Lower leg skin (tissue), 4 donors: ENCODE measurements at regions not wholly inside any gene's neighbourhood (a gene's known extent, or its start where the extent isn't known, plus 50 kb on each side); places are given as distances from the start of the nearest gene placed in this dataset.

Experiments
- DNase-seq, 2 donors: peaks; one replicate each; pipeline ENCODE4 v3.0.0-alpha.2; 2019; ENCODE audit warnings: low spot score in 2 of 2
- H3K4me3 ChIP-seq: fragments of 200-600 bp; sonication (generic); 2 replicates; pipeline ENCODE4 v1.5.1; 2017; ENCODE audit warnings: mild to moderate bottlenecking, low read depth; ENCODE audit not compliant: poor library complexity, severe bottlenecking
- POLR2A ChIP-seq, 2 donors: fragments of 450-650 bp; IDR thresholded peaks; one replicate each; pipeline ENCODE4 v1.6.1; 2016 to 2017; ENCODE audit warnings: antibody characterized with exemption in 2 of 2, mild to moderate bottlenecking in 1 of 2, moderate library complexity in 1 of 2
- WGBS, 2 donors: methylation state at CpG; one replicate each; pipeline ENCODE4 v1.1.5; 2018; 5-methylcytosine and 5-hydroxymethylcytosine counted together
- intact Hi-C: fragments of 100-400 bp; cut with DNase I; formaldehyde crosslinking; loops from one replicate; pipeline ENCODE4 v1.15.0; 2023; ENCODE audit warnings: low total_unique reads
- TF ChIP-seq, protein P1 (sequence below), 3 donors: fragments of 450-650 bp; IDR thresholded peaks; one replicate each; pipeline ENCODE4 v1.5.1; 2016; ENCODE audit warnings: antibody characterized with exemption in 3 of 3, mild to moderate bottlenecking in 3 of 3, moderate library complexity in 2 of 3

DNA sequence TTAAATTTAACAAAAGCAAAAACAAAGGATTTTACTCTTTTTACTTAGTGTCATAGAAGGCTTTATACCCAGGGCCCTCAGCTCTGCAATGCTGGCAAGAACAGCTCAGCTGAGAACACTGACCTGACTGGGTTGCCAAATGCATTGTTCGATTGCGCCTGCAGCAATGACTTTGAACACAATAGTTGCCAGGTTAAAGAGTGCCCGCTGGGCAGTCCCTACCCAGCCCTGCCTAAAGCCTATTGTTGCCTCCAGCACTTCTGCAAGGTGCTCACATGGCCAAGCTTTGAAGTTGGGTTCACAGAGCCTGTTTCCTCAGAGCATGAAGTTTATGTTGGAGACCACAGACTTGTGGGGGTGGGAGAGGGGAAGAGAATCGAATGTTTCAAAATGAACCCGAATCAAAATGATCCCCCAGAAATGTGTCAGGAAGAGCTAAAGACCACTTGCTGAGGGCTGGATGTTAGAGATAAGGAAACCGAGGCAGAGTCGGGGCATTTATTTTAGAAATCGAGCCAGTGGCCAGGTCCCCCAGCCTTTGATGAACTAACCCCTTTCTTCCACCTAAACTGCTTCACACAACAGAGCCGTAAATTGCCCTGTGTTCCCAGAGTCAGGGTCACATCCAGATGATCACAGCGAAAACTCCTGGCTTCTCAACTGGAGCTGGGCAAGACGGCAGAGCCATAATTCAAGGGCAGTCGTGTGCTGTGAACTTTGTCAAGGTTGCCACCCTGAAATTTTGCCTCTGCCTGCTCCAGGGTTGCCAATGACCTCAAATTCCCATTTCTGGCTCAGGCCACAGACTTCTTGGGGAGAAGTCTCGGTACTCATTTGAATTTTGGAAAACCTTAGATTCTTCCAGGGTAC lies 55.0 kb downstream of the FOXA2 start:
- intact Hi-C loops: no loop called here
- 52 to 54% methylated on average over 13 of the region's 13 CpGs for WGBS, 2 donors
- H3K4me3 ChIP-seq: no peak overlapping the region
- no peak for DNase-seq
- TF ChIP-seq POLR2A (IDR thresholded peaks at IDR 0.05): no peak
- TF ChIP-seq, protein P1, sequence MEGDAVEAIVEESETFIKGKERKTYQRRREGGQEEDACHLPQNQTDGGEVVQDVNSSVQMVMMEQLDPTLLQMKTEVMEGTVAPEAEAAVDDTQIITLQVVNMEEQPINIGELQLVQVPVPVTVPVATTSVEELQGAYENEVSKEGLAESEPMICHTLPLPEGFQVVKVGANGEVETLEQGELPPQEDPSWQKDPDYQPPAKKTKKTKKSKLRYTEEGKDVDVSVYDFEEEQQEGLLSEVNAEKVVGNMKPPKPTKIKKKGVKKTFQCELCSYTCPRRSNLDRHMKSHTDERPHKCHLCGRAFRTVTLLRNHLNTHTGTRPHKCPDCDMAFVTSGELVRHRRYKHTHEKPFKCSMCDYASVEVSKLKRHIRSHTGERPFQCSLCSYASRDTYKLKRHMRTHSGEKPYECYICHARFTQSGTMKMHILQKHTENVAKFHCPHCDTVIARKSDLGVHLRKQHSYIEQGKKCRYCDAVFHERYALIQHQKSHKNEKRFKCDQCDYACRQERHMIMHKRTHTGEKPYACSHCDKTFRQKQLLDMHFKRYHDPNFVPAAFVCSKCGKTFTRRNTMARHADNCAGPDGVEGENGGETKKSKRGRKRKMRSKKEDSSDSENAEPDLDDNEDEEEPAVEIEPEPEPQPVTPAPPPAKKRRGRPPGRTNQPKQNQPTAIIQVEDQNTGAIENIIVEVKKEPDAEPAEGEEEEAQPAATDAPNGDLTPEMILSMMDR (IDR thresholded peaks at IDR 0.05): no peak

DNA sequence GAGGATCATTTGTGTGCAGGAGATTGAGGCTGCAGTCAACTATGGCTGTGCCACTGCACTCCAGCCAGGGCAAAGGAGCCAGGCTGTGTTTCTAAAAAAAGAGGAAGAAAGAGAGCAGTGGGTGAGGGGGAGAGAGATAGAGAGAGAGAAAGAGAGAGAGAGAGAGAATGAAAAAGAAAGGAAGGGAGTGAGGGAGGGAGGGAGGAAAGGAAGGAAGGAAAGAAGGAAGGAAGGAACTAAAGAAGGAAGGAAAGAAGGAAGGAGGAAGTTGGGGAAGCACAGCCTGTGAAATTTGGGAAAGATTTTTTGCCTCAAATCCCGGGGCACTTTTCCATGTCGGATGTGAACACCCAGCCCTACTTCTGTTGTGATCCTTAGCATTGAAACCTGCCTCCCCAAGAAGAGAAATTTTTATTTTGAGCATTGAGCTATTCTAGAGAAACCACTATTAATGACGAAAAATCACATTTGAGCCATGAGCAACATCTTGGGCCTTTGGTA lies 57.8 kb downstream of the FOXA2 start:
- H3K4me3 ChIP-seq: no peak overlapping the region
- 73 to 76% methylated on average over 3 of the region's 3 CpGs for WGBS, 2 donors
- intact Hi-C loops: no loop called here
- DNase-seq: no peak
- TF ChIP-seq, protein P1 (IDR thresholded peaks at IDR 0.05): no peak
- TF ChIP-seq POLR2A (IDR thresholded peaks at IDR 0.05): no peak

DNA sequence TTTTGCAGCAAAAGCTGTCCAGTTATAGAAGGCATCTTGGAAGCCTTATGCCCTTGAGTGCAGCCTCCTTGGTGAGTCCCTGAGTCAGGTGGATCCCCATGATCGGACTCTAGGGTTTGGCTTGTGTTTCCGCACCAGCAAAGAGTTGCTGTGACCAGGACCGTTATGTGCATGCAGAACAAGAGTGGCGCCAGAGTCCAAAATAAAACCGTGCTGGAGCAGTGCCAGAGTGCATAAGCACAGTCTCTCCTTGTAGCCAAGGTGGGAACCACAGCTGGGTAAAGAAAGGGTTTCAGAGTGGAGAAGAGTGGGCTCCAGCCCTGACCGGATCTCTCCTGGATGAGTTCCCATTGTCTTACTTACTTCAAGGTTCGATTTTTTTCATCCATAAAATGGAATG lies 58.6 kb downstream of the FOXA2 start:
- no peak overlapping the region for H3K4me3 ChIP-seq
- DNase-seq: no peak
- WGBS, 2 donors: 73 to 77% methylated on average over 7 of the region's 7 CpGs
- TF ChIP-seq, protein P1 (IDR thresholded peaks at IDR 0.05): no peak
- no peak for TF ChIP-seq POLR2A (IDR thresholded peaks at IDR 0.05)
- intact Hi-C loops: no loop called here

DNA sequence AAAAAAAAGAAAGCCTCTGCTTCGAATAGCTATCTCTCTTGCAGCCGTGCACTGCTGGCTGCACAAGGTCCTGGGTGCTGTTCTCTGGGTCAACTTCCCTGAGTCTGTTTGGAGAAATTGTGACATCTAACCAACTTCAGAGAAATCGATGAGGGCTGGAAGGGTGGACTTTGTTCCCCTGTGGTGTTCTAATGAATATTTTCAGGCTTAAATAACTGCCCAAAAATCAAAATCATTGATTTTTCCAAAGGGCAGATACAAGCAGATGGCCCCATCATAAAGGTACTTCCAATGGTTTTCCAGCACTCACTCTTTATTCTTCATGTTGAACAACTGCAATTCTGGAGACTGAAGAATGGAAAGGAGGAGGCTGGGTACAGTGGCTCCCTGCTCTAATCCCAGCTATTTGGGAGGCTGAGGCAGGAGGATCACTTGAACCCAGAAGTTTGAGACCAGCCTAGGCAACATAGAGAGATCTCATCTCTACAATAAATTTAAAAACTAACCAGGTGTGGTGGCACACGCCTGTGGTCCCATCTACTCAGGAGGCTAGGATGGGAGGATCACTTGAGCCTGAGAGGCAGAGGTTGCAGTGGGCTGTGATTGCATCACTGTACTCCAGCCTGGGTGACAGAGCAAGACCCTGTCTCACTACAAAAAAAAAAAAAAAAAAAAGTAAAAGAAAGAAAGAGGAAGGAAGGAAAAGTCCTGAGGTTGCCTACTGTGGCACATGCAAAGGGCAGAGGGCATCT lies 59.1 kb downstream of the FOXA2 start:
- TF ChIP-seq, protein P1 (IDR thresholded peaks at IDR 0.05): no peak
- TF ChIP-seq POLR2A (IDR thresholded peaks at IDR 0.05): no peak
- WGBS, 2 donors: 81 to 85% methylated on average over 4 of the region's 4 CpGs
- intact Hi-C loops: no loop called here
- no peak for DNase-seq
- no peak overlapping the region for H3K4me3 ChIP-seq

DNA sequence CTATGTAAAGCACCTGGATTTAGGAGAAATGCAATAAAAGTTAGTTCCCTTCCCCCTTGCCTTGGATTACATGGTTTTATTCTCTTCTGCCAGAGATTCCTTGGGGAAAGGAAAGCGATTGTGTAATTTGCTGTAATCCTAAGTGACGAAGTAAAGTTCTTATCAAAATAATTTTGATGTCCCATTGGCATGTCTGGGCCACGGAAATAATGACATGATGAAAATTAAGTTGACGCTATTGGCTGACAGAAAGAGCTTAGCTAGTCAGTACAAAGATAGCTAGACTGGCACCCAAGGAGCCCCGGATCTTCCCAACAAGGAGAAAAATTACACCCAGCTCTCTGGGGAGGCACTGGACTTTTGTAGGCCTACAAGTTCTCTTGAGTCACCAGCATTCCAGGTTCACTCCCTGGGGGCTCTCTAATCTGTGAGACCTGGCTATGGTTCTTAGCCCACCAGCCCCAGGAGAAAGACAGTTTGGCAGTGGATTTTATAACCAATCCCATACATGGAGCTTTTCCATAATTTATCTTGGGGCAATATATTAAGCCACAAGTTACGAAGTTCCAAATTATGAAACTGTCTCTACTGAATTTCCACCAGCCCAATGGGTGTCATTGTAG lies 59.9 kb downstream of the FOXA2 start:
- no peak overlapping the region for H3K4me3 ChIP-seq
- TF ChIP-seq, protein P1 (IDR thresholded peaks at IDR 0.05): no peak
- TF ChIP-seq POLR2A (IDR thresholded peaks at IDR 0.05): no peak
- WGBS, 2 donors: 59 to 66% methylated on average over 6 of the region's 6 CpGs
- intact Hi-C loops: no loop called here
- DNase-seq: no peak
